PFSK-1 (cell line): ENCODE measurements at regions not wholly inside any gene's neighbourhood (a gene's known extent, or its start where the extent isn't known, plus 50 kb on each side); places are given as distances from the start of the nearest gene placed in this dataset.

Experiments used
- FOXP2 ChIP-seq: optimal IDR thresholded peaks from 2 replicates; pipeline ENCODE3; 2011; ENCODE audit warnings: borderline replicate concordance, control low read depth, inconsistent platforms; ENCODE audit not compliant: insufficient read depth; ENCODE audit errors: extremely low read length, extremely low read depth
- POLR2AphosphoS5 ChIP-seq: IDR thresholded peaks from 2 replicates; pipeline ENCODE4 v1.6.1; 2012; ENCODE audit warnings: low read depth, mild to moderate bottlenecking, control low read depth, low read length, moderate library complexity
- REST ChIP-seq, 2 experiments: IDR thresholded peaks; 2 replicates each; pipeline versions ENCODE4 v1.6.1 to v1.8.0; 2011 to 2012; ENCODE audit warnings: low read depth in 2 of 2, low read length in 2 of 2, control low read depth in 1 of 2, inconsistent platforms in 1 of 2, mild to moderate bottlenecking in 1 of 2, moderate library complexity in 1 of 2; ENCODE audit not compliant: insufficient read depth in 1 of 2
- SIN3A ChIP-seq: IDR thresholded peaks from 2 replicates; pipeline ENCODE4 v1.6.1; 2012; ENCODE audit warnings: mild to moderate bottlenecking, low read length, moderate library complexity, borderline replicate concordance; ENCODE audit not compliant: insufficient read depth
- TAF1 ChIP-seq: IDR thresholded peaks from 2 replicates; pipeline ENCODE4 v1.6.1; 2012; ENCODE audit warnings: low read length, control low read depth, borderline replicate concordance; ENCODE audit not compliant: insufficient read depth

- no peak for TF ChIP-seq SIN3A
- TF ChIP-seq TAF1: no peak
- TF ChIP-seq FOXP2: no peak
- no peak for TF ChIP-seq REST (IDR thresholded peaks at IDR 0.05; ENCODE audit: insufficient read depth in 1 of 2, low read depth in 2 of 2, low read length in 2 of 2)
Observed at GRCh38 chr2:196290136-196290535, 118.8 kb upstream of the STK17B start.

GRCh38 chr2:196290569-196290968 lies 119.2 kb upstream of the STK17B start:
- TF ChIP-seq TAF1 (no peak), POLR2AphosphoS5 (no peak), REST (IDR thresholded peaks at IDR 0.05; ENCODE audit: insufficient read depth in 1 of 2, low read depth in 2 of 2, low read length in 2 of 2) (no peak), SIN3A (no peak), FOXP2 (no peak)

GRCh38 chr2:196291426-196291825 lies 120.0 kb upstream of the STK17B start:
- no peak for TF ChIP-seq POLR2AphosphoS5

GRCh38 chr2:196291873-196292800 lies 120.8 kb upstream of the STK17B start:
- no peak for TF ChIP-seq REST (IDR thresholded peaks at IDR 0.05; ENCODE audit: insufficient read depth in 1 of 2, low read depth in 2 of 2, low read length in 2 of 2)
- no peak for TF ChIP-seq SIN3A
- TF ChIP-seq FOXP2: no peak
- TF ChIP-seq TAF1: no peak
- no peak for TF ChIP-seq POLR2AphosphoS5

- TF ChIP-seq REST (IDR thresholded peaks at IDR 0.05; ENCODE audit: insufficient read depth in 1 of 2, low read depth in 2 of 2, low read length in 2 of 2) (no peak), POLR2AphosphoS5 (no peak), SIN3A (no peak), TAF1 (no peak), FOXP2 (no peak)
Observed at GRCh38 chr2:196293751-196294515, 122.6 kb upstream of the STK17B start.
